K562 (cell line): ENCODE measurements at regions not wholly inside any gene's neighbourhood (a gene's known extent, or its start where the extent isn't known, plus 50 kb on each side); places are given as distances from the start of the nearest gene placed in this dataset.

Experiments used
- CTCF ChIP-seq, 3 experiments: IDR thresholded peaks in 2 of 3; conservative IDR thresholded peaks in 1 of 3; 2 replicates each; pipeline ENCODE4 v1.5.1; 2011 to 2012; ENCODE audit warnings: low read length in 3 of 3, mild to moderate bottlenecking in 3 of 3, control low read depth in 2 of 3, improper control_type of control experiment in 1 of 3, inconsistent platforms in 1 of 3, low read depth in 1 of 3, mixed read lengths in 1 of 3, moderate library complexity in 1 of 3; ENCODE audit not compliant: insufficient read depth in 2 of 3
- IFI16 ChIP-seq: fragments of 250-450 bp; sonication (Bioruptor Pico); IDR thresholded peaks from 2 replicates; pipeline ENCODE4 v2.1.2; 2022; ENCODE audit warnings: mild to moderate bottlenecking, inconsistent platforms
- REST ChIP-seq, 2 experiments: fragments of 450-650 bp; formaldehyde crosslinking in 1 of 2; IDR thresholded peaks; 2 replicates each; pipeline versions ENCODE4 v1.4.0 to v1.6.1; 2014 to 2020; ENCODE audit warnings: mild to moderate bottlenecking in 2 of 2, borderline replicate concordance in 1 of 2, low read depth in 1 of 2
- ZNF398 ChIP-seq: fragments of 250-450 bp; sonication (Bioruptor Pico); IDR thresholded peaks from 2 replicates; pipeline ENCODE4 v1.8.0; 2021; ENCODE audit warnings: moderate library complexity, mild to moderate bottlenecking, inconsistent platforms

GRCh38 chr1:229716069-229716468, 90.0 kb downstream of the URB2 start:
- TF ChIP-seq REST (IDR thresholded peaks at IDR 0.05; ENCODE audit: borderline replicate concordance) = no peak
- no peak for TF ChIP-seq REST (CRISPR knock-in tag; IDR thresholded peaks at IDR 0.05; ENCODE audit: low read depth)
- no peak for TF ChIP-seq ZNF398 (CRISPR knock-in tag)
- no peak for TF ChIP-seq IFI16 (CRISPR knock-in tag)
- no peak for TF ChIP-seq CTCF (IDR thresholded peaks at IDR 0.05 in 2 of 3, conservative IDR thresholded peaks at IDR 0.05 in 1 of 3; ENCODE audit: insufficient read depth in 2 of 3, low read depth in 1 of 3, low read length in 3 of 3)
